ENCODE measurements at regions not wholly inside any gene's neighbourhood (a gene's known extent, or its start where the extent isn't known, plus 50 kb on each side); places are given as distances from the start of the nearest gene placed in this dataset.

DNA sequence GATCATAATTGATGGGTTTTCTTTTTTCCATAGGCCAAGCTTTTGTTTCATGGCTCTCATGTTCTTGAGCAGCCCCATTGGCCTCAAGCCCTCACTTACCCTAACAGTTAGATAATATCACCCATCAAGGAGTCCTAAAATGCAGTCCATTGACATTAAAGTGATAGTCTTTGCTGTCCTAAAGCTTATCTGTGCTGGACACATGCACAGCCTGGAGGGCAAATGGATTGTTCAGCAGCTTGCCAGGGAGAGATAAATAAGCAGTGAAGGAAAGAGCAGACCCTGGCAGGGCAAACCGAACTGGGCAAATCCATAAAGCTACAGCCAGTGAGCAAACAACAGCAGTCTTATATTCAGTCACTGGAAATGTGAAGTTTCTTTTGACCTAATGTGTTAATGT, 199.6 kb upstream of the MID1 start:
- TF ChIP-seq, protein P1, sequence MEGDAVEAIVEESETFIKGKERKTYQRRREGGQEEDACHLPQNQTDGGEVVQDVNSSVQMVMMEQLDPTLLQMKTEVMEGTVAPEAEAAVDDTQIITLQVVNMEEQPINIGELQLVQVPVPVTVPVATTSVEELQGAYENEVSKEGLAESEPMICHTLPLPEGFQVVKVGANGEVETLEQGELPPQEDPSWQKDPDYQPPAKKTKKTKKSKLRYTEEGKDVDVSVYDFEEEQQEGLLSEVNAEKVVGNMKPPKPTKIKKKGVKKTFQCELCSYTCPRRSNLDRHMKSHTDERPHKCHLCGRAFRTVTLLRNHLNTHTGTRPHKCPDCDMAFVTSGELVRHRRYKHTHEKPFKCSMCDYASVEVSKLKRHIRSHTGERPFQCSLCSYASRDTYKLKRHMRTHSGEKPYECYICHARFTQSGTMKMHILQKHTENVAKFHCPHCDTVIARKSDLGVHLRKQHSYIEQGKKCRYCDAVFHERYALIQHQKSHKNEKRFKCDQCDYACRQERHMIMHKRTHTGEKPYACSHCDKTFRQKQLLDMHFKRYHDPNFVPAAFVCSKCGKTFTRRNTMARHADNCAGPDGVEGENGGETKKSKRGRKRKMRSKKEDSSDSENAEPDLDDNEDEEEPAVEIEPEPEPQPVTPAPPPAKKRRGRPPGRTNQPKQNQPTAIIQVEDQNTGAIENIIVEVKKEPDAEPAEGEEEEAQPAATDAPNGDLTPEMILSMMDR (IDR thresholded peaks at IDR 0.05), result no peak
- TF ChIP-seq POLR2A (IDR thresholded peaks at IDR 0.05), result no peak
